B cell (primary cell): ENCODE measurements at regions not wholly inside any gene's neighbourhood (a gene's known extent, or its start where the extent isn't known, plus 50 kb on each side); places are given as distances from the start of the nearest gene placed in this dataset.

ENCODE experiments used
- EZH2 ChIP-seq: IDR thresholded peaks from 2 replicates; pipeline ENCODE4 v1.6.1; 2012; ENCODE audit warnings: borderline replicate concordance, low read depth, mild to moderate bottlenecking, moderate library complexity, low read length; ENCODE audit not compliant: insufficient read depth, poor library complexity, severe bottlenecking
- TF ChIP-seq, protein P1 (sequence below): fragments of 200-600 bp; IDR thresholded peaks from one replicate; pipeline ENCODE4 v1.8.0; 2022; ENCODE audit warnings: antibody characterized with exemption, mild to moderate bottlenecking

DNA sequence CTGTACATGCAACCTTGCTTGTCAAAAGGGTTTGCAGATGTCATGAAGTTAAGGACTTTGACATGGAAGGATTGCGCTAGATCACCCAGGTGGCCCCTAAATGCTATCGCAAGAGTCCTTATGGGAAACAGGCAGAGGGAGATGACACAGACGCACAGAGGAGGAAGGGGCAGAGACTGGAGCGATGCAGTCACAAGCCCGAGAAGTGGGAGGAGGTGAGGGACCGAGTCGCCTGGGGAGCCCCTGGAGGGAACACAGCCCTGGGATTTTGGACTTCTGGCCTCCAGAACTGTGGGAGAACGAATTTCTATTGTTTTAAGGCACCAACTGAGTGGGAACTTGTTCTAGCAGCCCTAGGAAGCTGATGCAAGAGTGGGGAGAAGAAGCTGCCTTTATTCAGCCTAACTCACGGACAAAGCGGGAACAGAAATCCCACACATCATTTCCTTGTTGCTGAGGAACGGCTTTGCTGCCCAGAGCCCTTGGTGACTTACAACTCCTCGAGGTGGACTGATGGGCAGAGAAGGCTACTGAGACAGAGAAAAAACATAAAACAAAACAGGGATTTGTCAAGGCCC, 434.0 kb downstream of the PREX1 start:
- TF ChIP-seq, protein P1, sequence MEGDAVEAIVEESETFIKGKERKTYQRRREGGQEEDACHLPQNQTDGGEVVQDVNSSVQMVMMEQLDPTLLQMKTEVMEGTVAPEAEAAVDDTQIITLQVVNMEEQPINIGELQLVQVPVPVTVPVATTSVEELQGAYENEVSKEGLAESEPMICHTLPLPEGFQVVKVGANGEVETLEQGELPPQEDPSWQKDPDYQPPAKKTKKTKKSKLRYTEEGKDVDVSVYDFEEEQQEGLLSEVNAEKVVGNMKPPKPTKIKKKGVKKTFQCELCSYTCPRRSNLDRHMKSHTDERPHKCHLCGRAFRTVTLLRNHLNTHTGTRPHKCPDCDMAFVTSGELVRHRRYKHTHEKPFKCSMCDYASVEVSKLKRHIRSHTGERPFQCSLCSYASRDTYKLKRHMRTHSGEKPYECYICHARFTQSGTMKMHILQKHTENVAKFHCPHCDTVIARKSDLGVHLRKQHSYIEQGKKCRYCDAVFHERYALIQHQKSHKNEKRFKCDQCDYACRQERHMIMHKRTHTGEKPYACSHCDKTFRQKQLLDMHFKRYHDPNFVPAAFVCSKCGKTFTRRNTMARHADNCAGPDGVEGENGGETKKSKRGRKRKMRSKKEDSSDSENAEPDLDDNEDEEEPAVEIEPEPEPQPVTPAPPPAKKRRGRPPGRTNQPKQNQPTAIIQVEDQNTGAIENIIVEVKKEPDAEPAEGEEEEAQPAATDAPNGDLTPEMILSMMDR, result no peak
- TF ChIP-seq EZH2, result no peak
